Fibroblast of lung (primary cell): ENCODE measurements at regions not wholly inside any gene's neighbourhood (a gene's known extent, or its start where the extent isn't known, plus 50 kb on each side); places are given as distances from the start of the nearest gene placed in this dataset.
"Not testable (repeated sequence)": the region's sequence is repeated elsewhere in the genome, so short reads cannot be mapped to it uniquely, and the experiment has no call there.

Source experiments
- CTCF ChIP-seq, 2 donors: IDR thresholded peaks in 1 of 2; conservative IDR thresholded peaks in 1 of 2; 1 replicate in 1 of 2; 2 replicates in 1 of 2; pipeline ENCODE4 v1.5.1; 2011 to 2012; ENCODE audit warnings: low read length in 2 of 2, control low read depth in 1 of 2, inconsistent platforms in 1 of 2, low read depth in 1 of 2, mild to moderate bottlenecking in 1 of 2
- EZH2 ChIP-seq: IDR thresholded peaks from 2 replicates; pipeline ENCODE4 v1.5.1; 2012; ENCODE audit warnings: low read length, control low read depth, mild to moderate bottlenecking; ENCODE audit errors: missing control alignments

GRCh38 chr1:4258146-4258777 is 358.2 kb upstream of the C1orf174 start:
- TF ChIP-seq CTCF (conservative IDR thresholded peaks at IDR 0.05 in 1 of 2, IDR thresholded peaks at IDR 0.05 in 1 of 2; ENCODE audit: low read depth in 1 of 2, low read length in 2 of 2); EZH2: not testable (repeated sequence)
